Fibroblast of lung (primary cell): ENCODE measurements at regions not wholly inside any gene's neighbourhood (a gene's known extent, or its start where the extent isn't known, plus 50 kb on each side); places are given as distances from the start of the nearest gene placed in this dataset.

Experiments
- DNase-seq, 2 donors: peaks; one replicate each; pipeline versions ENCODE4 v3.0.0 to v3.0.0-alpha.2; 2010; ENCODE audit warnings: low read depth in 2 of 2
- H2AFZ ChIP-seq: 2 replicates; pipeline ENCODE4 v1.5.1; 2012; ENCODE audit warnings: low read length, control low read depth, inconsistent platforms
- H3K27ac ChIP-seq: 2 replicates; pipeline ENCODE4 v1.5.1; 2011; ENCODE audit warnings: low read length, control low read depth; ENCODE audit not compliant: insufficient read depth
- H3K27me3 ChIP-seq: 2 replicates; pipeline ENCODE4 v1.5.1; 2011; ENCODE audit warnings: mild to moderate bottlenecking, low read length; ENCODE audit not compliant: control insufficient read depth, insufficient read depth
- H3K36me3 ChIP-seq: 2 replicates; pipeline ENCODE4 v1.5.1; 2011; ENCODE audit warnings: low read length; ENCODE audit not compliant: control insufficient read depth, insufficient read depth
- H3K4me1 ChIP-seq: 2 replicates; pipeline ENCODE4 v1.5.1; 2011; ENCODE audit warnings: low read length; ENCODE audit not compliant: control insufficient read depth, insufficient read depth; ENCODE audit errors: extremely low read depth
- H3K4me2 ChIP-seq: 2 replicates; pipeline ENCODE4 v1.5.1; 2011; ENCODE audit warnings: low read length, control low read depth; ENCODE audit not compliant: insufficient read depth; ENCODE audit errors: extremely low read depth
- H3K4me3 ChIP-seq, 4 experiments: fragments of 200-600 bp in 1 of 4; sonication (generic) in 1 of 4; replicated peaks in 1 of 4; 2 replicates each; pipeline ENCODE4 v1.5.1; 2011 to 2016; ENCODE audit warnings: low read length in 4 of 4, low read depth in 3 of 4, mild to moderate bottlenecking in 3 of 4, control low read depth in 2 of 4, inconsistent platforms in 1 of 4, mixed read lengths in 1 of 4; ENCODE audit not compliant: insufficient read depth in 1 of 4; ENCODE audit errors: control extremely low read depth in 1 of 4
- H3K79me2 ChIP-seq: 2 replicates; pipeline ENCODE4 v1.5.1; 2012; ENCODE audit warnings: mild to moderate bottlenecking, low read length, inconsistent platforms; ENCODE audit not compliant: control insufficient read depth, insufficient read depth
- H3K9ac ChIP-seq: 2 replicates; pipeline ENCODE4 v1.5.1; 2011; ENCODE audit warnings: mild to moderate bottlenecking, low read length, control low read depth; ENCODE audit not compliant: insufficient read depth
- H3K9me3 ChIP-seq: 2 replicates; pipeline ENCODE4 v1.5.1; 2012; ENCODE audit warnings: low read depth, low read length; ENCODE audit not compliant: control insufficient read depth, insufficient read depth
- H4K20me1 ChIP-seq: 2 replicates; pipeline ENCODE4 v1.5.1; 2011; ENCODE audit warnings: low read length; ENCODE audit not compliant: control insufficient read depth, insufficient read depth; ENCODE audit errors: extremely low read depth
- EZH2 ChIP-seq: IDR thresholded peaks from 2 replicates; pipeline ENCODE4 v1.5.1; 2012; ENCODE audit warnings: low read length, control low read depth, mild to moderate bottlenecking; ENCODE audit errors: missing control alignments
- TF ChIP-seq, protein P1 (sequence below), 2 donors: IDR thresholded peaks in 1 of 2; conservative IDR thresholded peaks in 1 of 2; 1 replicate in 1 of 2; 2 replicates in 1 of 2; pipeline ENCODE4 v1.5.1; 2011 to 2012; ENCODE audit warnings: low read length in 2 of 2, control low read depth in 1 of 2, inconsistent platforms in 1 of 2, low read depth in 1 of 2, mild to moderate bottlenecking in 1 of 2

DNA sequence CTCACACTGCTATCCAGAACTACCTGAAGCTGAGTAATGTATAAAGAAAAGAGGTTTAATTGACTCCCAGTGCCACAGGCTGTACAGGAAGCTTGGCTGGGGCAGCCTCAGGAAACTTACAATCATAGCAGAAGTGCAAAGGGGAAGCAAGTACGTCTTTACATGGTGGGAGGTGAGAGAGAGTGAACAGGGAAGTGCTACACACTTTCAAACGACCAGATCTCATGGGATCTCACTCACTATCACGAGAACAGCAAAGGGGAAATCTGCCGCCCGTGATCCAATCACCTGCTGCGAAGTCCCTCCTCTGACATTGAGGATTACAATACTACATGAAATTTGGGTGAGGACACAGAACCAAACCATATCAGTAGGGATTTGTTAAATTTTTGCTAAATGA is 150.4 kb upstream of the NXPH2 start:
- Histone ChIP-seq H3K4me1 (no peaks in the 10 kb centered on the region), H3K36me3 (no peaks in the 10 kb centered on the region), H3K27me3 (no peaks in the 10 kb centered on the region), H3K4me3 (no peak overlapping the region), H3K79me2 (no peaks in the 10 kb centered on the region), H3K9ac (no peak overlapping the region), H4K20me1 (no peaks in the 10 kb centered on the region), H3K9me3 (no peaks in the 10 kb centered on the region), H3K27ac (no peak overlapping the region), H2AFZ (no peak overlapping the region), H3K4me2 (no peak overlapping the region)
- no peak for DNase-seq
- TF ChIP-seq, protein P1, sequence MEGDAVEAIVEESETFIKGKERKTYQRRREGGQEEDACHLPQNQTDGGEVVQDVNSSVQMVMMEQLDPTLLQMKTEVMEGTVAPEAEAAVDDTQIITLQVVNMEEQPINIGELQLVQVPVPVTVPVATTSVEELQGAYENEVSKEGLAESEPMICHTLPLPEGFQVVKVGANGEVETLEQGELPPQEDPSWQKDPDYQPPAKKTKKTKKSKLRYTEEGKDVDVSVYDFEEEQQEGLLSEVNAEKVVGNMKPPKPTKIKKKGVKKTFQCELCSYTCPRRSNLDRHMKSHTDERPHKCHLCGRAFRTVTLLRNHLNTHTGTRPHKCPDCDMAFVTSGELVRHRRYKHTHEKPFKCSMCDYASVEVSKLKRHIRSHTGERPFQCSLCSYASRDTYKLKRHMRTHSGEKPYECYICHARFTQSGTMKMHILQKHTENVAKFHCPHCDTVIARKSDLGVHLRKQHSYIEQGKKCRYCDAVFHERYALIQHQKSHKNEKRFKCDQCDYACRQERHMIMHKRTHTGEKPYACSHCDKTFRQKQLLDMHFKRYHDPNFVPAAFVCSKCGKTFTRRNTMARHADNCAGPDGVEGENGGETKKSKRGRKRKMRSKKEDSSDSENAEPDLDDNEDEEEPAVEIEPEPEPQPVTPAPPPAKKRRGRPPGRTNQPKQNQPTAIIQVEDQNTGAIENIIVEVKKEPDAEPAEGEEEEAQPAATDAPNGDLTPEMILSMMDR (conservative IDR thresholded peaks at IDR 0.05 in 1 of 2, IDR thresholded peaks at IDR 0.05 in 1 of 2; ENCODE audit: low read depth in 1 of 2, low read length in 2 of 2), result no peak
- TF ChIP-seq EZH2, result no peak

DNA sequence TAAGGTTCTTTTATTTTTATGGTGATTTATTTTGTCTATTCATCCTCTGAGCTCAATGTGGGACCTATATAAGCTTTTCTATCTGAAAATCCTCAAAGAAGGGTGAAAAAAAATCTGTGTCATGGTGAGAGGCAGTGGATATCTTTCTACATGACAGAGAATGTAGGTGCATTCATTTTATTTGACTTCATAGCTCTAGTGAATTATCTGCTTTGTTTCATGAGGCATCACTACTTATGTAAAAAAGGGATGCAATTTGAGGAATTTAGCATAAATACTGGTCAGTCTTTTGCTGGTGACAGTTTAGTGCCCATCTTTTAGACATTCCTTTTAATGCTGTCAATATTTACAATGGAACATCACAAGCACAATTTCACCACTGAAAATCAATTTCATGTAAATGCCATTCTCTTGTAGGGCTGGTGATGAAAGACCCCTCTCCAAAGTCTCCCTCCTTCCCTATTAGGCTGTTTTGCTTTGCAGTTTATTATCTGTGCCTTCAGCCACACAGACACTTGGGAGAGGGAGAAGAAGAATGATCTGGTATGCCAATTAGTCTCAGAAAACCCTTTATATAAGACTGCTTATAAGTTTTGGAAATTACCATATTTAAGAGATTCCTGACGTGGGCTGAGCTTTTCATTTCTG is 148.3 kb upstream of the NXPH2 start:
- Histone ChIP-seq H3K9me3 (no peaks in the 10 kb centered on the region), H3K36me3 (no peaks in the 10 kb centered on the region), H3K9ac (no peak overlapping the region), H3K27me3 (no peaks in the 10 kb centered on the region), H3K79me2 (no peaks in the 10 kb centered on the region), H3K4me1 (no peaks in the 10 kb centered on the region), H3K27ac (no peak overlapping the region), H3K4me3 (no peak overlapping the region), H3K4me2 (no peak overlapping the region), H2AFZ (no peak overlapping the region), H4K20me1 (no peaks in the 10 kb centered on the region)
- TF ChIP-seq, protein P1 (conservative IDR thresholded peaks at IDR 0.05 in 1 of 2, IDR thresholded peaks at IDR 0.05 in 1 of 2; ENCODE audit: low read depth in 1 of 2, low read length in 2 of 2), result no peak
- TF ChIP-seq EZH2, result no peak
- DNase-seq, result no peak

DNA sequence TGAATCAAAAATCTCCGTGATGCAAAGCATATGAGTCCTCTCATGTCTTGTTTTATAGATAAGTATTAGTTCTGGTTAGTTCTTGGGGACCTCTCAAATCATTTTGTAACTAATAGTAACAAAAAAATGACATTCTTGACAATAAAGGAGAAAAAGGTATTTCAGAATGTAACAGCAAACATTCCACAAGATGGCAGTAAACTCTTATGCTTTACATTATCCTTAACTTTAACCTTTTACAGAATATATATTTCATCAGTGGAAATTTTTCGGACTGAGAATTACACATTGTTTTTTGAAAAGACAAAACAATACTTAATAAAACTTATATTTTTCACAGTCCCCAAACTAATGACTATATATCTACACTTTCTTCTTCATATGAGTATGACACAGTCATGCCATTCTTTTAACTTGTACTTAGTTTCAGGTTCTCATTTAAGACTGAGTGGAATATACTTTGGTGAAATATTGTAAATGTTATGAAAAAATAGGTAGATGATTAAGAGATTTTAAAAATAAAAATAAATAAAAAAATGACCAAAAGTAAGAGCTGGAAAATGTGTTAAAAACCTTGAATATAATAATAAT is 142.9 kb upstream of the NXPH2 start:
- Histone ChIP-seq H2AFZ (no peak overlapping the region), H3K9me3 (no peaks in the 10 kb centered on the region), H4K20me1 (no peaks in the 10 kb centered on the region), H3K4me1 (no peaks in the 10 kb centered on the region), H3K9ac (no peak overlapping the region), H3K4me3 (no peak overlapping the region), H3K36me3 (no peaks in the 10 kb centered on the region), H3K27ac (no peak overlapping the region), H3K79me2 (no peaks in the 10 kb centered on the region), H3K27me3 (no peaks in the 10 kb centered on the region), H3K4me2 (no peak overlapping the region)
- peak; percentile 31 to 32 for DNase-seq
- TF ChIP-seq EZH2, result no peak
- TF ChIP-seq, protein P1 (conservative IDR thresholded peaks at IDR 0.05 in 1 of 2, IDR thresholded peaks at IDR 0.05 in 1 of 2; ENCODE audit: low read depth in 1 of 2, low read length in 2 of 2), result peak in 1 of 2 donors; percentile 24
